NT2/D1 (cell line): ENCODE measurements at regions not wholly inside any gene's neighbourhood (a gene's known extent, or its start where the extent isn't known, plus 50 kb on each side); places are given as distances from the start of the nearest gene placed in this dataset.

Source experiments
- SUZ12 ChIP-seq: IDR thresholded peaks from 2 replicates; pipeline ENCODE4 v1.6.1; 2011; ENCODE audit not compliant: insufficient read length, insufficient read depth; ENCODE audit errors: extremely low read depth
- YY1 ChIP-seq: IDR thresholded peaks from 2 replicates; pipeline ENCODE4 v1.6.1; 2011; ENCODE audit not compliant: insufficient read length, insufficient read depth
- ZNF274 ChIP-seq: IDR thresholded peaks from 2 replicates; pipeline ENCODE4 v1.6.1; 2011; ENCODE audit warnings: mild to moderate bottlenecking, low read depth, low read length

GRCh38 chr6:137646484-137646883, 152.3 kb upstream of the OLIG3 start:
- no peak for TF ChIP-seq ZNF274
- no peak for TF ChIP-seq SUZ12
- TF ChIP-seq YY1, result no peak
